ENCODE measurements at regions not wholly inside any gene's neighbourhood (a gene's known extent, or its start where the extent isn't known, plus 50 kb on each side); places are given as distances from the start of the nearest gene placed in this dataset.

GRCh38 chr5:98397081-98397480 lies 376.4 kb upstream of the RGMB start:
- Histone ChIP-seq H3K9ac (ENCODE audit: low read length) (no peak overlapping the region), H3K4me2 (replicated peaks; ENCODE audit: low read depth, low read length, poor library complexity, severe bottlenecking) (no peak overlapping the region), H3K79me2 (ENCODE audit: control insufficient read depth, insufficient read depth, low read length) (no peaks in the 10 kb centered on the region), H3K9me3 (ENCODE audit: control extremely low read depth in 1 of 3, control insufficient read depth in 2 of 3, insufficient read depth in 1 of 3, low read length in 2 of 3) (peaks cover 0 to 6% (median 0%) of the 10 kb centered on the region in 3 donors), H3K4me1 (ENCODE audit: control insufficient read depth in 2 of 2, insufficient read depth in 2 of 2, low read length in 2 of 2) (no peaks in the 10 kb centered on the region), H3K27ac (ENCODE audit: low read length in 2 of 2) (no peak overlapping the region), H3K4me3 (ENCODE audit: control extremely low read depth in 1 of 5, extremely low read depth in 1 of 5, insufficient read depth in 1 of 5, low read depth in 2 of 5, low read length in 4 of 5) (no peak overlapping the region), H3K36me3 (replicated peaks in 1 of 2; ENCODE audit: control extremely low read depth in 1 of 2, control insufficient read depth in 1 of 2, extremely low read depth in 1 of 2, insufficient read depth in 2 of 2, low read length in 1 of 2) (no peaks in the 10 kb centered on the region), H4K20me1 (ENCODE audit: control insufficient read depth, insufficient read depth, low read length, poor library complexity, severe bottlenecking) (no peaks in the 10 kb centered on the region), H3K27me3 (replicated peaks in 1 of 4; ENCODE audit: control extremely low read depth in 1 of 4, control insufficient read depth in 3 of 4, insufficient read depth in 4 of 4, low read length in 3 of 4) (no peaks in the 10 kb centered on the region), H2AFZ (ENCODE audit: insufficient read depth, low read depth, low read length, poor library complexity, severe bottlenecking) (no peak overlapping the region)
- intact Hi-C loops (cut with micrococcal nuclease) = no loop called here
- H3K27me3 Mint-ChIP-seq = no peaks in the 10 kb centered on the region
- no peak for ATAC-seq (ENCODE audit: low read depth)
- POLR2A ChIA-PET = no interaction called here
- DNase-seq = no peak
- H3K9me3 Mint-ChIP-seq (ENCODE audit: insufficient read depth) = no peaks in the 10 kb centered on the region
- CTCF ChIA-PET = no interaction called here
- no peak overlapping the region for H3K4me3 Mint-ChIP-seq
- no peak overlapping the region for H3K27ac Mint-ChIP-seq
- TF ChIP-seq EZH2 (IDR thresholded peaks at IDR 0.05; ENCODE audit: borderline replicate concordance, insufficient read depth, low read depth, low read length, poor library complexity, severe bottlenecking) = no peak
- TF ChIP-seq CTCF (IDR thresholded peaks at IDR 0.05) = no peak
- WGBS (ENCODE audit: insufficient coverage) = 86% methylated on average over 1 of the region's 3 CpGs
- H3K4me1 Mint-ChIP-seq = no peaks in the 10 kb centered on the region

- Histone ChIP-seq H3K36me3 (replicated peaks in 1 of 2; ENCODE audit: control extremely low read depth in 1 of 2, control insufficient read depth in 1 of 2, extremely low read depth in 1 of 2, insufficient read depth in 2 of 2, low read length in 1 of 2) (no peaks in the 10 kb centered on the region), H3K27ac (ENCODE audit: low read length in 2 of 2) (no peak overlapping the region), H3K9me3 (ENCODE audit: control extremely low read depth in 1 of 3, control insufficient read depth in 2 of 3, insufficient read depth in 1 of 3, low read length in 2 of 3) (no peaks in the 10 kb centered on the region), H3K27me3 (replicated peaks in 1 of 4; ENCODE audit: control extremely low read depth in 1 of 4, control insufficient read depth in 3 of 4, insufficient read depth in 4 of 4, low read length in 3 of 4) (no peaks in the 10 kb centered on the region), H4K20me1 (ENCODE audit: control insufficient read depth, insufficient read depth, low read length, poor library complexity, severe bottlenecking) (no peaks in the 10 kb centered on the region), H3K79me2 (ENCODE audit: control insufficient read depth, insufficient read depth, low read length) (no peaks in the 10 kb centered on the region), H2AFZ (ENCODE audit: insufficient read depth, low read depth, low read length, poor library complexity, severe bottlenecking) (no peak overlapping the region), H3K9ac (ENCODE audit: low read length) (no peak overlapping the region), H3K4me3 (ENCODE audit: control extremely low read depth in 1 of 5, extremely low read depth in 1 of 5, insufficient read depth in 1 of 5, low read depth in 2 of 5, low read length in 4 of 5) (no peak overlapping the region), H3K4me1 (ENCODE audit: control insufficient read depth in 2 of 2, insufficient read depth in 2 of 2, low read length in 2 of 2) (no peaks in the 10 kb centered on the region), H3K4me2 (replicated peaks; ENCODE audit: low read depth, low read length, poor library complexity, severe bottlenecking) (no peak overlapping the region)
- WGBS (ENCODE audit: insufficient coverage) = 95% methylated on average over 5 of the region's 5 CpGs
- intact Hi-C loops (cut with micrococcal nuclease) = no loop called here
- CTCF ChIA-PET = no interaction called here
- POLR2A ChIA-PET = no interaction called here
- H3K27me3 Mint-ChIP-seq = no peaks in the 10 kb centered on the region
- no peaks in the 10 kb centered on the region for H3K4me1 Mint-ChIP-seq
- no peak overlapping the region for H3K27ac Mint-ChIP-seq
- ATAC-seq (ENCODE audit: low read depth) (no peak), DNase-seq (no peak)
- TF ChIP-seq EZH2 (IDR thresholded peaks at IDR 0.05; ENCODE audit: borderline replicate concordance, insufficient read depth, low read depth, low read length, poor library complexity, severe bottlenecking) (no peak), CTCF (IDR thresholded peaks at IDR 0.05) (no peak)
- no peaks in the 10 kb centered on the region for H3K9me3 Mint-ChIP-seq (ENCODE audit: insufficient read depth)
- H3K4me3 Mint-ChIP-seq = no peak overlapping the region
Measured at GRCh38 chr5:98398465-98398864, 375.0 kb upstream of the RGMB start.
